Renal pelvis (tissue), 1 donor: ENCODE measurements at regions not wholly inside any gene's neighbourhood (a gene's known extent, or its start where the extent isn't known, plus 50 kb on each side); places are given as distances from the start of the nearest gene placed in this dataset.

ENCODE experiments used
- DNase-seq: peaks from one replicate; pipeline ENCODE4 v3.0.0-alpha.2; 2013

DNA sequence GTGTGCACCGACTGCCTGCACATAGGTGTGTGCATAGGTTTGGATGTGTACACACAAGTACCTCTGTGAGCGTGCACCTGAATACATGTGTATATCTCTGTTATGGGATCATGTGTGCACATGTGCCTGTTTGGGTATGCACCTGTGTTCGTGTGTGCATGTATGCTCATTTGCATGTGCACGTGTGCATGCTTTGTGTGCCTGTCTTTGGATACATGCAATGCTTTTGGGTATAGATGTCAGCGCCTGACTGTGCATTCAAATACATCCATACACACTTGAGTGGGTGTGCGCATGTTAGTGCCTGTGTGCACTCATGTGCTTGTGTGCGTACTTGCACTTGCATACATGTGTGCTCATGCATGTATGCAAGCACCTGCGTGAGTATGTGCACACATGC lies 258.1 kb downstream of the IRX2 start:
- DNase-seq, result no peak

DNA sequence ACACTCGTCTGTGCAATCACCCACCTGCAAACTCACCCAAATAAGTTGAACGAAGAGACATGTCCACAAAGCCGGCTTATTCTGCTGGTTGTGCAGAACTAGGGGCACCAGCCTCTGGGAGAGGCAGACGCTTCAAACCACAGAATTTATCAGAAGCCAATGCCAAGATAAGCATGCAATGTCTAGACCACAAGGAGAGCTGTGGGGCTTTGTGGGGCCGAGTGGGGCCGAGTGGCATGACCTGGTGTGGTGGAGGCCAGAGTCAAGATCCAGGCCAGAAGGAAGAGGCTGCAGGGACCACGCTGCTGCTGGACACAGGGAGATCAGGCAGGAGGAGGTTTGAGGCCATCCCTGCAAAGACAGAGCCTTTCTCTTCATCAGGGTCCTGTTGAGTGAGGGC lies 259.0 kb downstream of the IRX2 start:
- DNase-seq, result no peak

DNA sequence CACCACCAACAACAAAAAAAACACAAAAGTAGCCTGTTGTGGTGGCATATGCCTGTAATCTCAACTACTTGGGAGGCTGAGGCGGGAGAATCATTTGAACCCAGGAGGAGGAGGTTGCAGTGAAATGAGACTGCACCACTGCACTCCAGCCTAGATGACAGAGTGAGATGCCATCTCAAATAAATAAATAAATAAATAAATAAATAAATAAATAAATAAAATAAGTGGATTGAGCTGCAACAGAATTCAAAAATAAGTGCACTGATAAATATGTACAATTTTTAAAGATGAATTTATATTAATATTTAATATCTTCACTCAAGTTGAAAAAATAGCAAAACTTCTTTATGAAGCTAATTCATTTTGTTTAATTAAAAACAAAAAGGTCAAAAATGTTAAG lies 259.6 kb downstream of the IRX2 start:
- no peak for DNase-seq

DNA sequence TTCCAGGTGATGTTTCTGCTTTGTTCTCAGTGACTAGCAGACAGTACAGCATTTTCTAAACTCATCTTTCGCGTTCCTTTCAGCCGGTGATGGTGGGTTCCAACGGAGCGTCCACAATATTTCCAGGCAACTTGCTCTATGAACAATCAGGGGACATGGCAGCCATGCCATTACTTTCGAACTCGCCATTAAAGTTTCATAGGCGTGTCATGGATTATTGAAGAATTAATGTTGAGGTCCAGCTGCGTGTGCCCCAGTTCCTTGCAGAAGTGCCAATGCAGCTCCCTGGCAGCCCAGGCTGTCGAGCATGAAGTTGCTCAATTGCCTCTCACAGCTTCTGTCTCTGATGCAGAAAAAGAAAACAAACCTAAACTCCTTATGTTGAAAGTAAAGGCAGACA lies 262.2 kb downstream of the IRX2 start:
- DNase-seq, result no peak

DNA sequence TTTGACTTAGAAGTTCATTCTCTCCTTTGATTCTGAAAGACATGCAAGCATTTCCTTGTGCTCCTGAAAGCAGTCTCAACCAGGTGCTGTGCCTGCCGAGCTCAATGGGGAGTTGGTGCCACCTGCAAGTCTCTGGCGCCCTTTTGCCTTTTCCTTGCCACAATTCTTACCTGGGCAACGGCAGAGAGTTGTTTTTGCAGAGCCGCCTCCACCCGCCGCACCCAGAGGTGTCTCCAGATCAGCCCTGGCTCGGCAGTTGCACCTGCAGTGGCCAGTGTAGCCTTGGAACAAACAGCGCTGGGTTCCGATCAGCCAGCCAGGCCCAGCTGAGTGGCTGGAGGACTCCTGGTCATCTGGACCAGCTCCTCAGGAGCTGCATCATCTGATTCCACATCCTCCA lies 262.9 kb downstream of the IRX2 start:
- no peak for DNase-seq

DNA sequence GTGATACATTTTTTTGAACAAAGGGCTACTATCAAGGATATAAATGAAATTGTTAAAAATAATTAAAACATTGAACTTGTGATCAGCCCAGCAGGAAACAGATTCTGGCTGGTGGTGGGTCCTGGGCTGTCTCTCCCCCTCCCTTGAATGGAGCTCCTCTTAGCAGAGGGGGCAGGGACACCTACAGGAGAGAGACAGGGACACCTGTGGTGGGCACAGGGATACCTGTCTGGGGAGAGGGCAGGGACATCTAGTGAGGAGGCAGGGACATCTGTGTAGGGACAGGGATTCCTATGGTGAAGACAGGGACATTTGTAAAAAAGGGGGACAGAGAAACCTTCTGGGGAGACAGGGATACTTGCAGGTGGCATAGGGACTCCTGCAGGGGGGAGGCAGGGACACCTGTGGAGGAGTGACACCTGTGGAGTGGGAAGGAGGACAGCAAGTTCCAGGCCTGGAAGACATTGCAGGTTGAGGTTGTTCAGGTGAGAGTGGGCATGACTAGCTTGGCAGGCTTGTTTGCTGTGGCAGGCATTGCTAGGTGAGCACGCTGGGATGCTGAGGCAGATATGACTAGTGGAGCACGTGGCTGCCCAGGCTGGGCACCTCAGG lies 264.2 kb downstream of the IRX2 start:
- DNase-seq, result no peak

DNA sequence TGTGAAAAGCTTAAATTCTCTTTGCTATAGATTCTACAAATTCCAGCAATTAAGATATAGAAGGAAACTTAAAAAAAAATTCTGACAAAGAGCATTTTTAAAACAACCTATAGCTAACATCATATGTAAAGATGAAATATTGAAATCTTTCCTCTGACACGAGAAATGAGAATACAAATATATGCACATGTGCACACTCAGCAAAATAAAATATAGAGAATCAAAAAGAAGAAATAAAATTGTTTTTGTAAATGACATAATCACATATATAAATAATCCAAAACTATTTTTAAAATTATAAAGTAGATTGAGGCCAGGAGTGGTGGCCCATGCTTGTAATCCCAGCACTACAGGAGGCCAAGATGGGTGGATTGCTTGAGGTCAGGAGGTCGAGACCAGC lies 265.1 kb downstream of the IRX2 start:
- DNase-seq, result no peak

DNA sequence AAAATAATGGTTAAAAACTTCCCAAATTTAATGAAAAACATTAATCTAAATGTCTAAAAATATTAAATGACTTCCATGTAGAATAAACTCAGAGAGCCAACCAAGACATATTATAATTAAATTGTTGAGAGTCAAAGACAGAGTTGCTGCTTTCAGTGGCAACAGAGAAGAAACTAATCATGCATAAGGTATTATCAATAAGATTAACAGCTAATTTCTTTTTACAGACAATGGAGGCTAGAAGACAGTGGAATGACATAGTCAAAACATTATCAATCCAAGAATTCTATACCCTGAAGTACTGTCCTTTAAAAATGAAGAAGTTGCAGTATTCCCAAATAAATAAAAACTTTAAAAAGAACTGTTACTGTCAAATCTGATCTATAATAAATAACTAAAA lies 268.7 kb downstream of the IRX2 start:
- DNase-seq, result no peak

DNA sequence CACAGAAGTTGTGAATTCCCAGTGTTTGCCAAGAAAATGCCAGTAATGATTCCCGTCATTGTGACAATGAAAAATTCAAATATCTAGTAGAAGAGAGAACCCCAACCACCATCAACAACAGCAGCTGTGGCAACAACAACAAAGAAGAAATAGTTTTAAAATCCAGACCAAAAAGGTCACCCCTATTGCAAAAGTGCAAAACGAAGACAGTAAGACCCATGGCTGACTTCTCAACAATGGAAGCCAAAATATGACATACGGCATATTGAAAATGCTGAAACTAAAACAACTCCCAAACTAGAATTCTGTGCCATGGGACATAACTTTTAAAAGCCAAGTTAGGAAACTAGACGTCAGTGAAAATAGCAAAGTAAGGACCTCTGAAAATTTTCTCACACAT lies 270.6 kb downstream of the IRX2 start:
- DNase-seq, result no peak

DNA sequence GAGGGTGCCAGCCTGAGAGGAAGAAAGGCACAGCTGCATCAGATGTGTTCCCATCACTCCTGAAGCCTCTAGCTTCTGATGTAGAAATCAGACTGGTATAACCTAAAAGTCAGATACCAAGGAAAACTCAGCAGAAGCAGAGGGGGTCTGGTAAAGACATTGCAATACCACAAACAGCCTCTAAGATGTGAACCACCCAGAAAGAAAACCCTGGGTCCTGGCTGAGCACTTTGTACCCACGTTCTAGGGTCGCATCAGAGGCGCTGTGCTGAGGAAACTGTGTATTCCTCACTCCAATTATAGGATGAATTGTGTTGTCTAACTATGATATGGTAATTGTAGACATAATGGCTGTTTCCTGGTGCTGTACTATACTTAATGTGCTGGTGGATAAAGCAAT lies 275.6 kb downstream of the IRX2 start:
- DNase-seq, result no peak

DNA sequence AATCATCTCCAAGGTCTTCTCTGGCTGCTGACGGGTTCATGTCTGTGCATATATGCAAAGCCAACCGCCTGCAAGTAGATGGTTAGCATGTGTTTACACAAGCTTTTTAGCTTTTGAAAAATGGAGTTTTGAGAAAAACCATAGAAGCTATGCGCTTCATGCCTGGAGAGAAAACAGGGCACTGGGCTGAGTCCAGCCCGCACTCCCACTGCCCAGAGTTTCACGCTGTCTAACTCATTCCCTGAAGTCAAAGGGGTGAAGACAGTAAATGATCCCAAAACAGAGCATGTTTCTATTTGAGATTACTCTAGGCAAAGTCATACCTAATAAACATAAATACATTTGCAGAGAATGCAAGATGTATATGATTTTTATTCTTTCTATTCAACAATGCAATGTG lies 278.8 kb downstream of the IRX2 start:
- DNase-seq, result no peak

DNA sequence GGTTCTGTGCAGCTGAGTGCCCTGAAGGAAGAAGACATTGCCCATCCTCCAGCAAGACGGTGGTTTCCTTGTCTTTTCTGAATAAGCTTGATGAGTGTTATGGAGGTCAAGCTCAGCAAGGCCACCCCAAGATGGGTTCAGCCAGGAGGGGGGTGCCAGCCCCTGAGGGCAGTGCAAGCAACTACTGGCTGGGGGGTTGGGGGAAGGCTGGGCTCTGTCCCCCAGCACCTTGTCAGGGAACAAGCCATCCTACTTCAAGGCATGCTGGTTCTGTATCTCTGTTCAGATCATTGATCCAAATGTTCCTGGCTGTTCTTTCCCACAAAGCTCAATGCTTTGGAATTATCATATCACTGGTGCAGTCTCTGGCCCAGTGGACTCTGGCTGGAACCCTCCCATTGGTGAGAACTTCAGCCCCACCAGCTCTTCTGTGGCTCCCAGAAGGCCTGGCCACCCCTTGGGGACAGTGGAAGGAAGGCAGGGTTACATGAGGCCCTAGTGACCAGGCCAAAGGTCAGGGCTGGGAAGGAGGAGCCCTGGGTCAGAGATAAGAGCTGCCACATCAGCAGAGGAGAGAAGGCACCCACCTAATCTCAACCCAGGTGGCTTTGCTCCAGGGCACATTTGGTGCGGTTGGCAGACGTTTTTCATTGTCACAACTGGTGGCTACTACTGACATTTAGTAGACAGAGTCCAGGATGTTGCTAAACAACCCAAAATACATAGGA lies 280.2 kb downstream of the IRX2 start:
- DNase-seq, result no peak

DNA sequence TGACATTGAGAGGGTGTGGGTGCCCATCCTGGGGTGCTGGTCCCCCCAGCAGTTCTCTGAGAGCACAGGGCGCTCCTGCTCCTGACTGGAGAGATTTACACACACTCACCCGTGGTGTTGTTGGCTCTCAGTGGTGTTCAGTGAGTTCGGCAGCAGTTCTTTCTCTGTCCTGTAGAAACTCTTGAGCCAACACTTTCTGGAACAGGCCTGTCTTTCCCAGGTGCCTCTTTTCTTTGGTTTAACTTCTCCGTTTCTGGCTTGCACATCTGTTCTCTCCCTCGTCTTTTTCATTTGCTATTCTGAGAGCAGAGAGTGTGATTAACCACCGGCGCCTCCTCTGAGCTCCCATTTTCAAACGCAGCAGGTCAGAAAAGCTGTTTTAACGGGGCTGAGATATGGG lies 284.5 kb downstream of the IRX2 start:
- no peak for DNase-seq

DNA sequence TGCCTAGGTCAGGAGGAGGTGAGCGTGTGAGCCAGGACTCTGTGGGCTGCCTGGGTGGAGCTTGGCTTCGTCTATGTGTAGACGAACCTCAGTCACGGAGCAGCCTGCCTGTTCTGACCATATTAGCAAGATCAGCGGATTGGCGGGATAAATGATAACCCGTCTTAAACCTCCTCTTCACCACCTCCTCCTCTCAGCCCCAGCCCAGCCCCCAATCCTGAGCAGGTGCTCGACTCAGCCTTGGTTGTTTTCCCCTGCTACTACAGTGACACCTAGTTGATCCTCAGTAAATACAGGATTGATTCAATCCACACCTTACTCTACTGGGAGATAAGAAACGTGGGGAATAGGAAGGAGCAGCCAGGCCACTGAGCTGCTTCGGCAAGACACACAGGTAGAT lies 286.1 kb downstream of the IRX2 start:
- no peak for DNase-seq

DNA sequence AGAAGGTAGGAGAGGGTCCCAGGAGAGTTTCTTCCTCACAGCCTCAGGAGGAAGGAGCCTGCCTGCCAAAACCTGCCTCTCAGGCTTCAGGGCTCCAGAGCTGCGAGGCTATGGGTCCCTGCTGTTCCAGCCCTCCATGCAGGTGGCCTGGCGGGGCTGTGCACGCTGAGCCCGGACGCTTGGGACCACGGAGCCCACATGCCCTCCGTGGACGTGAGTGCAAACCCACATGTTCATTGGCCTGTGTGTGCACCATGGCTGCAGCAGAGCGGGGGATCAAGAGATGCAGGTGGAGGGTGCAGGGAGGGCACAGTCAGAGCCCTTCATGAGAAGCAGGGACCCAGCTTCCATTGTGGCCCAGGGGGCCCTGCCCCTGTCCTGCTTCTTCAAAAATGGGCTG lies 287.3 kb downstream of the IRX2 start:
- DNase-seq, result no peak

DNA sequence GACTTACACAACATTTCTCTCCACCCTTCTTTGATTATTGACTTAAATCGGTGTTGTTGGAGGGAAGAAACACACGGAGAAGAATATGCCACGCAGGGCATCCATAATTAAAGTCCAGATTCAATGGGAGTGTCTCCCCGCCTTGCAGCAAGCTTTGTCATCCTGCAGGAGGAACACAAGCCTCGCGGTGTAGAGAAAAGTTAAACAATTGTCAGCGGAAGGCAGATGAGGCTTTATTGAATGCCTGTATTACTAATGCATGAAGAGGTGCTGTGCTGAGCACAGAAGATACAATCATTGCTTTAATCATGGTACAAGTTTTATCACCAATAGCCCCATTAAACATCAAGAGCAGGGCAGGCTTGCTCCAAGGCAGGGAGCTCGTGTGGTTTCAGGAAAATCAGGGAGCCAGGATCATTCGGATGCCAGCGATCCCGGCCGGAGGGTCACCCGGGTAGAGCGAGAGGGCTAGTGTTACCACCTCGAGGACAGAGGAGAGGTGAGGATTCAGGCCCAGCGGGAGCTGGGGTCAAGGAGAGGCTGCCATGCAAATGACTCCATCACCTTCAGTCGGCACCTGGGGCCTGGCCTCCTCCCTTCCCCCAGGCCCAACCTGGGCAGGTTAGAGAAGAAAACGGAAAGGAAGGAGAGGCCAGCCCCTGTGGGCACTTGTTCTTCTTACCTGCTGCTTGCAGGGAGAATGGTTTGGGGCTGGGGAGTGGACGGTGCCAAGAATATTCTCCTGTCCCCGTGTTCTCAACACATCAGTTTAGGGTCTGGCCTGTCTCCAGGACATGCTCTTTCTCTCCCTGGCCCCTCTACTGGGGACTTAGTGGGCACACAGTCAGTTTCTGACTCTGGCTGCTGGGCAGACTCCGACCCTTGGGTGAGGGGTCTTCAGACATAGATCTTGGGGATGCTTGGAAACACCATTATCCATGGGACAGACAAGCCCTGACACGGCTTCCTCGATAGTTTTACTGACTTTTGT lies 289.5 kb downstream of the IRX2 start:
- DNase-seq, result no peak

DNA sequence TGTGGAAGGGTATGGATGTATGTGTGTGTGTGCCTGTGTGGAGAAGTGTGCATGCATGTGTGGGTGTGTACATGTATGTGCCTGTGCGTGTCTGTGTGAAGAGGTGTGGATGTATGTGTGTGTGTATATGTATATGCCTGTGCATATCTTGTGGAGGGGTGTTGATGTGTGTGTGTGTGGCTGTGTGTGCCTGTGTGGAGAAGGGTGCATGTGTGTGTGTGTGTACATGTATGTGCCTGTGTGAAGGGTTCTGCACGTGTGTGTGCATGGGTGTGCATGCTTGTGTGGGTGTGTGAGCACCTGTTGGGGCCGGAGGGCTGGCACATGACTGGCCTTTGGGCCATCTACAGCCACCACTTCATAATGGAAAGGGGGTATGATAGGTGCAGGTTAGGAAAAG lies 291.4 kb downstream of the IRX2 start:
- no peak for DNase-seq

DNA sequence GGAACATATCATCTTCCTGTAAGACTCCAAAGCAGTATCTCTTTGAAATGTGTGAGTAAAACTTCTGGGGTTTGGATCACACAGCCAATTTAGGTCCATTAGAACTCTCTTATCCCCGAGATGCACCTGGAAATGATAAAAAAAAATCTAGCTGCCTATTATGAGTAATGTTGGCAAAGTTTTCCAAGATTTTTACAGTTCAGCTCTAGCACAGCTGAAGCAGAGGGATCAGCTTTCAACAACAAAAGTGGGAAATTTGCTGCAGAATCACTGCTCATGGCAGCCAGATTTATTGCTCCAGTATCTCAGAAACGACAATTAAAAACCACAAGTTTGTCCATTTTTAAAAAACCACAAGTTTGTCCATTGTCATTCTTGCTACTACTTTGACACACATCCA lies 292.2 kb downstream of the IRX2 start:
- DNase-seq, result no peak

DNA sequence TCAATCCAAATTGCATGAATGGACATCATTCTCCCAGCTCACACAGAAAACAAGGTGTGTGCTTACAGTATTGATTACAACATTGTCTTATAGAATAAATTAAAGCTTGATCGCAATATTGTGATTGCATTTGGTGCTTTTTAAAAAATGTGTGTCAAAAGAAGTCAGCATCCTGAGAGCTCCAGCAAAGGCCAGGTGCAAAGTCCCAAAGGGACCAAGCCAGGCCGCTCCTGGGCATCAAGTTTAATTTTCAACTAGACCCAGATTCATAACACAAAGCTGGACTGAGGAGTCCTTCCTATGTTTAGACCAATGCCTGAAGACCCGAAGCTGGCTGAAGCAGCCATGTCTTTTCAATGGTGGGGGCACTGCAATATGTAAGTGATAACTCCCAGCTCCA lies 295.6 kb downstream of the IRX2 start:
- DNase-seq, result no peak

DNA sequence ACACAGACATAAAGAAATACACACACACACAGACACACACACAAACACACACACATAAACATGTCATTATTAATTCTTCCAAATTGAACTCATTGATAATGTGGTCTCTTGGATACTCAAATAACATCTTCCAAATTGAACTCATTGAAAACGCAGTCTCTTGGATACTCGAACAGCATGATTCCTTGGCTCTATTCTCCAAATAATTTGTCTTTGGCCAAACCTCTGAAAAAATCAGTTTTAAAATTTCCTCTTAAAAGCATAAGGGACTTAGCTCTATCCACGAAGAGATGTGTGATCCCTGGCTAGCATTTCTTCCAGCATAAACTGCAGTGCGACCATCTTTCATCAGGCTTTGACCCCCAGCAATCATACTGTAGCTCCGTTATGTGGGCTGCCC lies 296.6 kb downstream of the IRX2 start:
- DNase-seq, result no peak

DNA sequence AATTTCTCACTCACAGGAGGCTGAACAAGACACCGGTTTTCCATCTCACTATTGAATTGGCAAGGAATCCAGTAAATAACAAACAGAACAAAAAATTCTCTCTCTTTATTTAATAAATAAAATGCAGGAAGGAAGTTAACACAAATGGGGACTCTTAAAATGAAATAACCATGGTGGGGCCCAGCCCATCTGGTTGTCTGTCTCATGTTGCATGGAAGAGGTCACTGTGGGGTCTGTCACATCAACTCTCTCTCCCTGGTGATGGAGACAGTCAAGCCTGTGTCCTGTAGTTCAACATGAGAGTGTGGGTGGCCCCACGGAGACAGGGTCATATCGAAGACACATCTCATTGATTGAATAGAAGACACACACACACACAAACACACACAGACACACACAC lies 297.7 kb downstream of the IRX2 start:
- DNase-seq, result no peak

DNA sequence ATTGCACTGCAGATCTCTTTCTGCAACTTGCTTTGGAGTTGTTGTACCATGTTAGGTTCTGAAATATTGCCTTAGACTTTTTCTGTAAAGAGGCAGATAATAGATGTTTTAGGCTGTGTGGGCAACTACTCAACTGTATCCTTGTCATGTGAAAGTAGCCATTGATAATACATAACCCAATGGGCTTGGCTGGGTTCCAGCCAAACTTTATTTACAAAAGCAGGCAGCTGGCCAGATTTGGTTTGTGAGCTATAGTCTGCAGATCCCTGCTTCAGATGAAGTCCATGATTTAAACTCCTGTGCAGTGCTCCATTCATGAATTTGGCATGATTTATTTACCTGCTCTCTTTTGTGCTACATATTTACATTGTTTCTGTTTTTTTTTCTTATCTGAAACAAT lies 300.4 kb downstream of the IRX2 start:
- no peak for DNase-seq
